ENCODE measurements at regions not wholly inside any gene's neighbourhood (a gene's known extent, or its start where the extent isn't known, plus 50 kb on each side); places are given as distances from the start of the nearest gene placed in this dataset.

DNA sequence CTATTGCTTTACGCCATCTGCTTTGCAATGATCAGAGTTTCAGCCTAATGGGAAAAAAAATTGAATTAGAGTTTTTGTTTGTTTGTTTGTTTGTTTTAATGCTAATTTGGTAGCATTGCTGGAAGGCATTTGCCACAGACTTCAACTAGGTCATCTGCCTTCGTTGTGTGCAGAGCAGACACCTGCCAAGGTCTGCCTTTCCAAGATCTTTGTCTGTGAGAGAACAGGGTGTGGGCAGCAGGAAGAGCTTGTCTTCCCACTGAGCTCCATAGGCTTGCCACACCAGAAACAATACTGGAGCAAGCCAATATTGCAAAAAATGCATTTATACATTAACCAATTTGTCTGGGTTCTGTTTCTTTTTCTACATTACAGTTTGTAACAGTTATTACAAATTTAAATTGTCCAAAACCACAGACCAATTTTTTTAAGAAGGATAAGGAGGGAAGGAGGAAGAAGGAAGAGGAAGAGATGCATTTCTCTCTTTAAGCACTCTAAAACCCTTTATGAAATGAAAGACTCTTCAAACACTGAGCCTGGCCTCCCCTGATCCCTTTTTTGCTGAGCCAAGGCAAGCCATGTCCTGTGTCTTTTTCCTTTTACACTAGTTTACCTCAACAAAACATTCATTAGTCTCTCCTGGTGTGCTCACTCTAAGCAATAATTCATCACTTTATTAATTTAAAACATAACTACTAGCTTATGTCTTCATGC, 210.5 kb downstream of the SNX18 start:
- H3K4me1 Mint-ChIP-seq (ENCODE audit: low read depth in 2 of 2) = peaks cover 0 to 4% of the 10 kb centered on the region in 2 donors
- ATAC-seq (replicated peaks) (no peak), DNase-seq (no peak)
- H3K36me3 Mint-ChIP-seq (ENCODE audit: insufficient read depth) = no peaks in the 10 kb centered on the region
- H3K9me3 Mint-ChIP-seq = peaks cover 0 to 5% of the 10 kb centered on the region in 2 donors
- no peak overlapping the region for H3K4me3 Mint-ChIP-seq
- peaks cover 0 to under 1% of the 10 kb centered on the region in 2 donors for H3K27me3 Mint-ChIP-seq
- no peak overlapping the region for H3K27ac Mint-ChIP-seq

DNA sequence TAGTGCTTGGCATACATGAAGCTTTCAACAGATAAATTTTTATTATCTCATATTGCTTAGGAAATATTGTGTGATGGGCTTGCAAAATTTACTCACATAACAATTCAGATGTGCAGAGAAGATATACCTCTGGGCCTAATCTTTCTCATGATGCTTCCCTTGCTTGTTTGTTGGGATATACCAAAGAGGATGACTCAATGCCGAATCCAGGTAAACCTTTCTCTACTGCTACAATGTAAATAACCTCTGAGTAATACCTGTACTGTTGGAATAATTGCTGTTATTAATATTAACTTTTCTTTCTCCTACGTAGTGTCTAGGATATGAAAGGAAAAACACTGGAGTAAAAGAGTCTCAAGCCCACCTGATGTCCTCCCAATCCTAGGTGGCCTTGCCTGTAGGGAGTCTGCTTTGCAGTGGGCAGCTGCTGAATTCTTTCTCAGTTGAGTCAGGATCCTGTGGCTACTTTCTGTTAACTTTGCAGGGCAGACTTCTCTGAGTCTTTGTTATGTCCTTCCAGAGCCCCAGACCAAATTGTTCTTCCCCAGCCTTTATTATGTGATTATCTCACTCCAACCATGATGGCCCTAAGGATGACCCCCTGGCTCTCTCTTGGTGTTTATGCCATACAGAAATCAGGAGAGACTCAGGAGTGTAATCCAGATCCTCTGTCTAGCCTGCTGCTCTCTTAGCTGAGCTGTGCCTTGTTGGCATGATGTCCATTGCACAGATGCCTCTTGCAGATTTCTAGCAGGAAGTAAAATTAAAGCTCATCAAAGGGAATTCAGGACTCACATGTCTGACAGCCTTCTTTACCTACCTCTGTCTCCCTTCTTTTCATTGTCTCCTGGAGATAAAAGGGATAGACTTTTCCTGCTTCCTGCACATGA, 208.1 kb downstream of the SNX18 start:
- Mint-ChIP-seq H3K27ac (no peak overlapping the region), H3K4me1 (ENCODE audit: low read depth in 2 of 2) (peaks cover 3 to 12% of the 10 kb centered on the region in 2 donors), H3K9me3 (peaks cover 0 to 9% of the 10 kb centered on the region in 2 donors), H3K4me3 (no peak overlapping the region), H3K36me3 (ENCODE audit: insufficient read depth) (no peaks in the 10 kb centered on the region), H3K27me3 (no peaks in the 10 kb centered on the region)
- DNase-seq (no peak), ATAC-seq (replicated peaks) (no peak)

DNA sequence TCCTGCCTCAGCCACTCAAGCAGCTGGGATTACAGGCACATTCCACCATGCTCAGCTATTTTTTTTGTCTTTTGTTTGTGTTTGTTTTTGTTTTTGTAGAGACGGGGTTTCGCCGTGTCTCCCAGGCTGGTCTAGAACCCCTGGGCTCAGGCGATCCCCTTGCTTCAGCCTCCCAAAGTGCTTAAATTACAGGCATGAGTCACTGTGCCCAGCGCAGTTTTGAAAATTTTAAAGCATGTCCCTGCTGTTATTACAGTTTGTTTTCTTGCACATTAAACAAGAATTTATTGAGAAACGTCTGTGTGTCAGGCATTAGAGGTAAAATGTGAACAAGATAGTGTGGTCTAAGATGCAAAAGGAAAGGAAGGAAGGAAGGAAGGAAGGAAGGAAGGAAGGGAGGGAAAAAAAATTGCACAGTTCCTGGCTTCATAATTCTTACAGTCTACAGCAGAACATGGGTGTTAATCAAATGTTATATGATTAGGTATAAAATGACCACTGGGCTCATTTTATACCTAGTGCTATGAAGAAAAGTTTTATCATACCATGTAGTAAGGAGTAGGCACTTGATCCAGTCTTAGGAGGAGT, 205.4 kb downstream of the SNX18 start:
- H3K27ac Mint-ChIP-seq = no peak overlapping the region
- no peak for ATAC-seq (replicated peaks)
- no peaks in the 10 kb centered on the region for H3K36me3 Mint-ChIP-seq (ENCODE audit: insufficient read depth)
- peaks cover 3 to 11% of the 10 kb centered on the region in 2 donors for H3K4me1 Mint-ChIP-seq (ENCODE audit: low read depth in 2 of 2)
- H3K27me3 Mint-ChIP-seq = no peaks in the 10 kb centered on the region
- no peak overlapping the region for H3K4me3 Mint-ChIP-seq
- no peak for DNase-seq
- peaks cover 0 to 9% of the 10 kb centered on the region in 2 donors for H3K9me3 Mint-ChIP-seq

DNA sequence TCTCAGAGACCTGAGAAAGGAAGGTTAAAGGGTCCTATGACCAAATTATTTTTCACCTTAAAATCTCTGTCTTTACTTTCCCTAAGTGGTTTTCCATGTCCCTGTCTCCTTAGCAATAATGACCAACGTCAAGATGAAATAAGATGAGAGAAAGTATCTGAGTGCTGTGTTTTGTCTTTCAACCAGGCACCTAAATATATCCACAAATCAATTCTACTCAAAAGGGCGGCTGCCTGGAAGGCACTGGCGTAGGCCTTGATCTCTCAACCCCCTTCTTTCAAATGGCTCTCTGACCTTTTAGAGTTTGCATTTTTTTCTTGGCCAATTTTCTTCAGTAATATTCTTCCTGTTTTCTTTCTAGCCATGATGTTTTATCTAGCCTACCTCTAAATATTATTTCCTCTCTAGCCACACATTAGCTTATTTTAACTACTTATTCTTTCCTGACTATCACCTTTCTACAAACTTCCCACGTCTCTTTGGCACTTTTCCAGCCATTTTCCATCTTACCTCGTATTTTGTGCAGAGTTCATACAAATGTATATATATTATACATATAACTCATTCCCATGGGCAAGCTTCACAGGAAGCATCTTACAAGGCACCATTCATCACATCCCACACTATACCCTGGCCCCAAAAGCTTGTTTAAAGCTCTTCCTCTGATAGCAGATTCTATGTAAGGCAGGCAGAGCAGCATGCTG, 204.5 kb downstream of the SNX18 start:
- no peak for ATAC-seq (replicated peaks)

DNA sequence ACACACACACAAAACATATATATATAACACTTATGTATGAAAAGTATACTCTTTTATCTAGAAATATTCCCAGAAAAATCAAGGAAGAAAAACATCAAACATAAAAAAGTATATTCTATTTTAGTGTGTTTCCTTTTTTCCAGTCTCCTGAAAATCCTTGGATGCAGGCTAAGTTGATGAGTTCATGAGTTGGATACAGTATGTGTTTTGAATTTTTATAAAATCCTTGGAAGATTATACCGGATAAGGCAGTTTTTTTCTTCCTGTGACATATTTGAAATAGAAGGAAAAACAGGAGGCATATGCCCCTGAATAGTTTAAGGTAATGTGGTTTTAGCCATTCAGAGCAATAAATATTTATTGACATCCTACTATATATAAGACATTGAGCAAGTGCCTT, 203.6 kb downstream of the SNX18 start:
- no peaks in the 10 kb centered on the region for H3K27me3 Mint-ChIP-seq
- no peak overlapping the region for H3K27ac Mint-ChIP-seq
- no peak for DNase-seq
- H3K9me3 Mint-ChIP-seq = peaks cover 0 to 9% of the 10 kb centered on the region in 2 donors
- H3K4me1 Mint-ChIP-seq (ENCODE audit: low read depth in 2 of 2) = peaks cover 9 to 23% of the 10 kb centered on the region in 2 donors
- no peak for ATAC-seq (replicated peaks)
- H3K4me3 Mint-ChIP-seq = no peak overlapping the region
- no peaks in the 10 kb centered on the region for H3K36me3 Mint-ChIP-seq (ENCODE audit: insufficient read depth)

More for the DNA sequence above, 204.5 kb downstream of the SNX18 start:
- DNase-seq = no peak
- Mint-ChIP-seq H3K36me3 (ENCODE audit: insufficient read depth) (no peaks in the 10 kb centered on the region), H3K27me3 (no peaks in the 10 kb centered on the region), H3K4me3 (no peak overlapping the region), H3K9me3 (peaks cover 0 to 9% of the 10 kb centered on the region in 2 donors), H3K27ac (no peak overlapping the region), H3K4me1 (ENCODE audit: low read depth in 2 of 2) (peaks cover 9 to 17% of the 10 kb centered on the region in 2 donors)

DNA sequence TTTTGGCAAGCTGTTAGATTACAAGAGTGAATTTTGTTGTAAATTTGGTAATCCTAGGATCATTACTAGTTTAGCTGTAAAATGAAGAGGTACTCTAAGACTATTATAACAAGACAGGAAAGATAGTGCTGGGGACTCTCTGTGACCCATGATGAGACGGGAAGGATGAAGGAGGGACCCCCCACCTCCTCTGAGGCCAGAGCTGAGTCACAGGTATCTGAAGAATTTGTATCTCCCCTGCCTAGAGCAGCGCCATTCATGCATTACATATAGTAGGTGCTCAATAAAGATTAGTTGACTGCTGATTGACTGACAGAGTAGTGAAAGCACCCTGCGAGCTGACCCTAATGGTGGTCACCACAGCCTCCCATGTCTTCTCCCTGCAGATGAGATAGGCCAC, 202.8 kb downstream of the SNX18 start:
- ATAC-seq (replicated peaks) (no peak), DNase-seq (no peak)
- H3K4me1 Mint-ChIP-seq (ENCODE audit: low read depth in 2 of 2) = peaks cover 9 to 23% of the 10 kb centered on the region in 2 donors
- H3K27ac Mint-ChIP-seq = peak overlapping the region in 1 of 2 donors; percentile 42
- H3K36me3 Mint-ChIP-seq (ENCODE audit: insufficient read depth) = no peaks in the 10 kb centered on the region
- H3K4me3 Mint-ChIP-seq = no peak overlapping the region
- peaks cover 0 to 9% of the 10 kb centered on the region in 2 donors for H3K9me3 Mint-ChIP-seq
- no peaks in the 10 kb centered on the region for H3K27me3 Mint-ChIP-seq

DNA sequence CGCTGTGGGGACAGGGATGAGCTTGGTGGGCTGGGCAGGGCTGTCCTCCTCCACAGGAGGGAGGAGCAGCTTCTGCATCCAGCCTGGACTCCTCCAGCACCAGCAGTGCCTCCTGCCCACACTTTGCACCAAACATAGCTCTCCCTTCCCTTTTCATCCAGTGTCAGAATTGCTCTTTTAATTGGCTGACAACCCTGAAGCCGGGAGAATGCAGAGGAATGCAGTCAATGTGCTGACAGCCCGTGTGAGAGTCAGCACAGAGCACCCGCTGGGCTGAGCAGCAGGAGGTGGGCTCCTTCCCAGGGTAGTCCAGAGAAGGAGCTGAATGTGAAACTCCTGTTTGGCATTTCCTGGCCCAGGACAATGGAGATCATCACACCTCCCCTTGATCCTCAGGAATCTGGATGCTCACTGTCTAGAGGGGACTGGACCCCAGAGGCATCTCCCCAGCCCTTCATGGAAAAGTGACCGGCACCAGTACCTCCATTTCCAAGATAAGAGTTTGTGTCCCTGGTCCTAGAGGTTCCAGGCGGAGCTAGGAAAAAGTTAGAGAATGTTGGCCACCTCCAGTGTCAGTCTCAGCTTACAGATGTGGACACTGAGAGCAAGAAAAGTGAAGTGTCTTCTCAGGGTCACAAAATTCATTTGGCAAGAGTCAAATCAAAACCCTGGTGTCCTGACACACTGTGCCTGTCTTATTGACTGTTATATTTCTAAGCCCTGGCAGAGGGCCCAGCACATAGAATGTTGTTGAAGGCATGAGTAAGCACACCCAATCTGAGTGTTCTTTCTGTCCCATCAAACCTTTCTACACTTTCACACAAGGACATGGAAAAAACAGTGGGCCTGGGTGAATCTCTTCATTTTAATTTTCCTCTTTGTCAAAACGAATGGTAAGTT, 202.1 kb downstream of the SNX18 start:
- Mint-ChIP-seq H3K4me1 (ENCODE audit: low read depth in 2 of 2) (peaks cover 9 to 23% of the 10 kb centered on the region in 2 donors), H3K27ac (peak overlapping the region in 1 of 2 donors; percentile 42), H3K4me3 (no peak overlapping the region), H3K36me3 (ENCODE audit: insufficient read depth) (no peaks in the 10 kb centered on the region), H3K27me3 (peaks cover 0 to under 1% of the 10 kb centered on the region in 2 donors), H3K9me3 (peaks cover 0 to 9% of the 10 kb centered on the region in 2 donors)
- no peak for DNase-seq
- ATAC-seq (replicated peaks) = no peak

DNA sequence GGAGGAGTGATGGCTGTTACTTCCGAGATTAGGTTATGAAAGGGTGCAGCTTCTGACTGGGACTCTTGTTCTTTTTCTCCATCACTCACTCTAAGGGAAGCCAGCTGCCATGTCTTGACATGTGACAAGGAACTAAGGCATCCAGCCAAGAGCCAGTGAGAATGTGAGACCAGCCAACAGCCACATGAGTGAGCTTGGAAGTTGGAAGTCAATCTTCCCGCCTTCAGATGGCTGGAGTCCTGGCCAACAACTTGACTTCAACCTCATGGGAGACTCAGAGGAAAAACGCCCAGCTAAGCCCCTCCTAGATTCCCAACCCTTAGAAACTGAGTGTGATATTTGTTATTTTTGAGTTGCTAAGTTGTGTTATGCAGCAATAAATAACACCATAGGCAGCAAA, 201.1 kb downstream of the SNX18 start:
- no peak overlapping the region for H3K4me3 Mint-ChIP-seq
- H3K4me1 Mint-ChIP-seq (ENCODE audit: low read depth in 2 of 2) = peaks cover 9 to 23% of the 10 kb centered on the region in 2 donors
- no peaks in the 10 kb centered on the region for H3K36me3 Mint-ChIP-seq (ENCODE audit: insufficient read depth)
- no peak overlapping the region for H3K27ac Mint-ChIP-seq
- no peak for DNase-seq
- H3K27me3 Mint-ChIP-seq = peaks cover 0 to 10% of the 10 kb centered on the region in 2 donors
- peaks cover 0 to 9% of the 10 kb centered on the region in 2 donors for H3K9me3 Mint-ChIP-seq
- ATAC-seq (replicated peaks) = no peak

DNA sequence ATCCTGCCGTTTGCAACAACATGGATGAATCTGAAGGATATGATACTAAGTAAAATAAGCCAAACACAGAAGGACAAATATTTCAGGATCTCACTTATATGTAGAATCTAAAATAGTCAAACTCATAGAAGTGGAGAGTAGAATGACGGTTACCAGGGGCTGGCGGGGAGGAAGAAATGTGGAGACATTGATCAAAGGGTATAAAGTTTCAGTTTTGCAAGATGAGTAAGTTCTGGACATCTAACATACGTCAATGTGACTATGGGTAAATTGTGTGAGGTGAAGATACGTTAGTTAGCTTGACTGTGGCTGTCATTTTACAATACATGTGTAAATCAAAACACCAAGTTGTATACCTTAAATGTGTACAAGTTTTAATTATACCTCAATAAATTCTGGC, 200.3 kb downstream of the SNX18 start:
- Mint-ChIP-seq H3K36me3 (ENCODE audit: insufficient read depth) (no peaks in the 10 kb centered on the region), H3K27me3 (peaks cover 0 to 15% of the 10 kb centered on the region in 2 donors)
- peak; percentile 67 for ATAC-seq (replicated peaks)

DNA sequence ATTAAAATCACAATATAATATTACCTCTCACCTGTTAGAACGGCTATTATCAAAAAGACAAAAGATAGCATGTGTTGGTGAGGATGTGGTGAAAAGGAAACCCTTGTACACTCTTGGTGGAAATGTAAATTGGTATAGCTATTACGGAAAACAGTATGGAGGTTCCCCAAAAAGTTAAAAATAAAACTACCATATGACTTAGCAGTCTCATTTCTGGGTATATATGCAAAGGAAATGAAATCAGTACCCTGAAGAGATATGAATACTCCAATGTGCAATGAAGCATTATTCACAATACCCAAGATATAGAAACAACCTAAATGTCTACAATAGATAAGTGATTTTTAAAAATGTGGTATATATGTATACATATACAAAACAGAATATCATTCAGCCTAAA, 199.9 kb downstream of the SNX18 start:
- peak overlapping the region in 1 of 2 donors; percentile 45 for H3K4me3 Mint-ChIP-seq
- no peak for DNase-seq
- peak; percentile 14 for ATAC-seq (replicated peaks)
- H3K27me3 Mint-ChIP-seq = peaks cover 0 to 15% of the 10 kb centered on the region in 2 donors
- no peaks in the 10 kb centered on the region for H3K9me3 Mint-ChIP-seq
- no peak overlapping the region for H3K27ac Mint-ChIP-seq
- no peaks in the 10 kb centered on the region for H3K36me3 Mint-ChIP-seq (ENCODE audit: insufficient read depth)
- peaks cover 6 to 19% of the 10 kb centered on the region in 2 donors for H3K4me1 Mint-ChIP-seq (ENCODE audit: low read depth in 2 of 2)

More for the DNA sequence above, 200.3 kb downstream of the SNX18 start:
- H3K27ac Mint-ChIP-seq = no peak overlapping the region
- H3K4me3 Mint-ChIP-seq = peak overlapping the region in 1 of 2 donors; percentile 45
- peaks cover 0 to 2% of the 10 kb centered on the region in 2 donors for H3K9me3 Mint-ChIP-seq
- DNase-seq = no peak
- H3K4me1 Mint-ChIP-seq (ENCODE audit: low read depth in 2 of 2) = peaks cover 8 to 20% of the 10 kb centered on the region in 2 donors

DNA sequence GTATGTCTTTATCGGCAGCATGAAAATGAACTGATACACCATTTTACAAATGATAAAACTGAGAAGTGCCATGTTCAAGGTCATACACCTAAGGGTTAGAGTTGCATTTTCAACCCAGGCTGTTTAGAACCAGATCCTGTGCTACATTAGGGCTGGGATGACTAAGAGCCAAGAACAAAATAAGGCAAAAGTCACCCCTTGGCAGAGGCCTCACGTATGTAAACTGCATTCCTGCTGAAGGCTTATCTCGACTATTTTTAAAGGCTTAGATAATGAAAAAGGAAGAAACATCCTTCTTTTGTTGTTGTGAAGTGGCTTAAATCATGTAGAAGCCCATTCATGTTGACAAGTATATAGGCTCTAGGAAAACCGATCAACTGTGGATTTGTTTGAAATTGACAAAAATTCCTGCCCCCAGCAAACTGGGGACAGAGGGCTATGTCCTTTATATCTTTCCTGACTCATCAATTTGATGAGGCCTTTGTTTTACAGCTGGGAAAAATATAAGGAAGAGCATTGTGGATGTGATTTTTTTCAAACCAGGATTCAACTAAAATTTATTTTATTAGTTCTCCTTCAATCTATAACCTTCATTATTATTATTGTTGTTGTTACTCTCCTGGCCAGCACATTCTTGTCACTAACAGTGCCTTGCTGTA, 196.5 kb downstream of the SNX18 start:
- H3K27me3 Mint-ChIP-seq = peaks cover 0 to 15% of the 10 kb centered on the region in 2 donors
- H3K27ac Mint-ChIP-seq = peak overlapping the region in 1 of 2 donors; percentile 50

DNA sequence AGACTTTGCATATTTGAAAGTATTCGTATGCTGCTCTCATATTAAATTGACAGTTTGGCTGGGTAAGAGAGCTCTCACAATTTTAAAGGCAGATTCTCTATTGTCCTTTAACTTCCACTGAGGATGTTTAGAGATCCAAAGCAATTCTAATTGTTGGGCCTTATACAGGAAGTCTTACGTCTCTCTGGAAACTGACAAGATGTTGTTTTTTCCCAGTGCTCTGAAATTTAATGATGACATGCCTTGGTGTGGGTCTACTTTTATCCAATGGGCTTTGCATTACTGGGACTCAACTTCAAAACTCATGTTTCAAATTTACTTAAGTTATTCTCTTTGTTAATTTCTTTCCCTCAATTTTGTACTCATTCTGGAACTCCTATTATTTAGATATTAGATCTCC, 191.5 kb downstream of the SNX18 start:
- Mint-ChIP-seq H3K4me1 (ENCODE audit: low read depth in 2 of 2) (peaks cover 7 to 9% of the 10 kb centered on the region in 2 donors), H3K27ac (no peak overlapping the region), H3K4me3 (no peak overlapping the region), H3K36me3 (ENCODE audit: insufficient read depth) (no peaks in the 10 kb centered on the region), H3K27me3 (peaks cover 0 to 9% of the 10 kb centered on the region in 2 donors), H3K9me3 (no peaks in the 10 kb centered on the region)
- DNase-seq (no peak), ATAC-seq (replicated peaks) (no peak)

More for the DNA sequence above, 196.5 kb downstream of the SNX18 start:
- ATAC-seq (replicated peaks) (no peak), DNase-seq (no peak)
- H3K36me3 Mint-ChIP-seq (ENCODE audit: insufficient read depth) = no peaks in the 10 kb centered on the region
- H3K9me3 Mint-ChIP-seq = no peaks in the 10 kb centered on the region
- peaks cover 6 to 14% of the 10 kb centered on the region in 2 donors for H3K4me1 Mint-ChIP-seq (ENCODE audit: low read depth in 2 of 2)
- no peak overlapping the region for H3K4me3 Mint-ChIP-seq
